HG03520 (cell line): ENCODE measurements at regions not wholly inside any gene's neighbourhood (a gene's known extent, or its start where the extent isn't known, plus 50 kb on each side); places are given as distances from the start of the nearest gene placed in this dataset.

Experiments used
- ATAC-seq: cut with Tn5 transposase; IDR thresholded peaks from one replicate; pipeline ENCODE4 v1.9.1; 2021; ENCODE audit warnings: mild to moderate bottlenecking, moderate library complexity; ENCODE audit not compliant: unreplicated experiment

DNA sequence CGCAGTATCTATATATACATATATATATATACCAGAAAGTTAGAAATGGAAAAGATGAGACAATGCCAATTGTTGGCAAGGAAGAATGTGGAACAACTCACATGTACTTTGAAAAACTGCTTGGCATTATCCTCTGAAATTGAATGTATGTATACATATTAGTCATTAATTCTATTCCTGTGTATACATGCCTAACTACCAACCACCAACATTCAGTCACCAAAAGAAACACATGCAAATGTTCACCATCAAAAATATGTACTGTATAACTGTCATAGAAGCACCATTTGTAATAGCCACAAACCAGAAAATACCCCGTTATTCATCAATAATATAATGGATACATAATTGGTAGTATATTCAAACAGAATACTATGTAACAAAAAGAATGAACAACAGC lies 330.2 kb upstream of the GRAMD2B start:
- ATAC-seq, result no peak

DNA sequence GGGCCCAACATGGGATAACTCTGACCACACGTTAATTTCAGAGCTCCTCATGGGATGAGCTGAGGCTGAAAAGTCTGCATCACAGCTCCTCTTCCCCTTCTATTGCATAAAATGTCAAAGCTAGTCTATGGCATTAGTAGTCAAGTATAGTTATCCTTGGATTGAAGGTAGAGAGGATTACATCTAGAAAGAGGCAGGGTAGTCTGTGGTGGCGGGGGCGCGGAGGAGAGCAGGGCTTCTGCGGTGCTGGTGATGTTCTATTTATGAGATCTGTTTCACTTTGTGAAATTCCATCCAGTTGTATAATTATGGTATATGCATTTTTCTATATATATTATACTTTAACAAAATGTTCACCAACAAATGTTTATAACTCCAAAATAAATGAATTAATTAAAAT lies 329.5 kb upstream of the GRAMD2B start:
- ATAC-seq, result no peak

DNA sequence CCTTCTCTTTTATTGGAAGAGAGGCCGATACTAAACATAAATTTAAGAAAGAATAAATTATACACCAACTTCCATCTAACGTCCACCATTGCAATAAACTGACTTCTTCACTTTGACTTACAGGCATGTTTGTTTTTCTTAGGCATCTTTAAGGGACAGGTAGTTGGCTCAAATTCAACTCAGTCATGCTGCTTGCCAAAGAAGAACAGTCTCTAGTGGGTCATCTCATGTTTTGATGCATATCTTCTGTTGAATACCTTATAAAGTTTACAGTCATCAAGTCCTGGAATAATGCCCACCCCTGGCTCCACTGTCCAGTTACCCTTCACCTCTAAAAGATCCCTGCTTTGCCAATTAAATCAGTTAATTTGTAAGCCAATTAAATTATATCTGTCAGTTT lies 328.2 kb upstream of the GRAMD2B start:
- no peak for ATAC-seq

DNA sequence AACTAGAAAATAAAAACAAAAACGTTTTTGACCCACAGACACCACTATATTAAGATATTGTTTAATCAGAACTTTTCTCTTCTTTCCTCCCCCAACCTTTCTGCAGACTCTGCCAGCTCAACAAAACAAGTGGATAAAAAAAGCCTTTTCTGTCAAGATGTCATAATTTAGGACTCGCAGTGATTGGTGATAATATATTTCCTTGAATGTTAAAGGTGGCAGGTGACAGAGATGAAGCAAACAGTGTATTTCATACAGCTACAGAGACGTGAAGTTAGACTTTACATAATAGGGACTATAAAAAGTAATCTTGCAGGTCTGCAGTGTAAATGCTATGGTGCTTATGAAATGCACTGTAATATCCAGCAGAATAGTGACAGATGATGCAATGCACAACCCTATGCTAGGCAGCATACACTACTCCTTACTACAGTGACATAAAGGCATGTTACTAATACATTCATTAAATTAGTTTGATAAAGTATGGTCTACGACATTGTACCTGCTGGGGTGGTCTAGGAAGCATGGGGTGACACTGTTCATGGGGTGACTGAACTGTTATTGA lies 326.7 kb upstream of the GRAMD2B start:
- no peak for ATAC-seq

DNA sequence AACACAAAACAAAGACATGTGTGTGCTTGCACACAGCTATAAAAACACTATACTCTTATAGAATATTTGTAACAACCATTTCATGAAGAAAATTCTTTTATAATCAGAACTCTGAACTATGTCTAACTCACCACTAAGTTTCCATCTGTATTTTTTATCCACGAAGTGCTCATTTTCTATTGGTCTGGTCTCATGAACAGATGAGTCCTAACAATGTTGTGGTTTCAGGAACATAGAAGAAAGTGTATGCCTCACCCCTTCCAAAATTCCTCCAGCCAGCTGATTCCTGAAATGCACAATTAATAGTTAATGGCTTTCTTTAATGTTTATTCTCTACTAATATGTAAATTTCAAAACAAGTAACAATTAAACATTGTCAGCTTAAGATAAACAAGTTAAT lies 325.3 kb upstream of the GRAMD2B start:
- ATAC-seq, result no peak

DNA sequence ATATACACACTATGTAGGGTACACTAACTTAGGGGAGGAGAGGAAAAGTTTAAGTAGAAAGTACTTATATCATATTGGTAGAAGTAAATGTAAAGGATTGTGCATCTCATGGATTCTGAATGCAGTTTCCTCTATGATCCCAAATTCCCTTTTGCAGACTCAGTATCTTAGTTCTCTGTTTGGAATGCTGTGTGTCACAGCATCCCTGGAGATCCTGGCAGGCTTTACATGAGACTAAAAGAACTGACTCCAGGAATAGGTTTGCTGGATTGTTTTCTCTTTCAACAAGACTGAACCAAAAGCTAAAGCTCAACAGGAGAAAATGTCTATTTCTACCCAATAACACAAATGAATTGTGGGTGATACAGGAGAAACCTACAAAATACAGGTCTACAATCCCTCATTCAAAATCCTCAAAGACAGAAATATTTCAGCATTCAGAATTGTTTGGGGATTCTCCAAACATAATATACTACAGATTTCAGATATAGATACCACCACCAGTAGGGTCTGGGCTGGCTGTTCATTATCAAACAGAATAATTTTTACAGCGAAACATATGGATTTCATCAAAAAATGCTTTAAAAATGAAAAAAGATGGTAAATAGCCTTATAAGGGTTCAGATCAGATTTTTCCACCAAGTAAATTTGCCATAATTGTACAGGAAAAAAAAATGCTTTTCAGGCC lies 324.7 kb upstream of the GRAMD2B start:
- ATAC-seq, result no peak

DNA sequence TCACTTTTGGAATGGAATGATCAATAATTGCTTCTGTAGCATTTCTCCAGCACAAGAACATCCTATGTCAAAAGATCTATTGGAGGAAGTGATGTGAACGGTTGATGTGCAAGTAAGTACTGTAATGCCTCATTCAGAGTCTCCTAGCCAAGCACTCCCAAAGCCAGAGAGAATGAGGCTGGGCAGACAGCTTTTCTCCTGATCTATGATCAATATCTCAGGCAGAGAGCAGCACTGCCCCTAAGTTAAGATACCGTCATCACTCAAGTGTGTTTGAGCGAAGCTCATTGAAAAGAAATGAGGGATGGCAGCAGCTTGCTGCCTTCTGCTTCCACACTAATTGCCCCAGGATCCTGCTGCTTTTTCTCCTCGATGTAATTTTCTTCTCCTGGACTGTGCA lies 324.1 kb upstream of the GRAMD2B start:
- ATAC-seq, result no peak

DNA sequence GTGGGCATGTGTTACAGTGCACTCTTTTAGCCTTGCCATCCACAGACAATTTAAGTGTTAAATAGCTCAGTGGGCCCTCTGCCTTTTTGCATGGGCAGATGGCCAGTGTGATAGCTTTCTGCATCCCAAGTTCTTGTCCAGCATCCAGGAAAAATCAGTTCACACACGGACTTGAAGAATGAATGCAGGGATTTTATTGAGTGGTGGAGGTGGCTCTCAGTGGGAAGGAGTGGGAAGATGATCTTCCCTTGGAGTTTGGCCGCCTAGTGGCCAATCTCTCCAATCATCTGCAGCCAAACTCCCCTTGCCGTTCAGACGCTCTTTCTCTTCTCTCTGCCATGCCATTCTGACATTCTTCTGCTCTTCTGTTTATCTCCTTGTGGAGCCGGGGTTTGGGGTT lies 322.4 kb upstream of the GRAMD2B start:
- no peak for ATAC-seq

DNA sequence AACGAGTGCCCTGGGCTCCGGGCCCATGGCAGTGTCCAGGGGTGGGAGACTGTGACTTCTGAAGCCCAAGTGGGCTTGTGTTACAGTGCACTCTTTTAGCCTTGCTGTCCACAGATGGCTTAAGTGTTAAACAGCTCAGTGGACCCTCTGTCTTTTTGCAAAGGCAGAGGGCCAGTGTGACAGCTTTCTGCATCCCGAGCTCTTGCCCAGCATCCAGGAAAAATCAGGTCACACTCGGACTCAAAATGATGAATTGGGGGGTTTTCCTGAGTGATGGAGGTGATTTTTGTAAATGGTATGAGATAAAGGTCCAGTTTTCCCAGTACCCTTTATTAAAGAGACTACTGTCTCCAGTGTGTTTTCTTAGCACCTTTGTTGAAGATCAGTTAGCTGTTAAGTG lies 321.3 kb upstream of the GRAMD2B start:
- ATAC-seq, result no peak

DNA sequence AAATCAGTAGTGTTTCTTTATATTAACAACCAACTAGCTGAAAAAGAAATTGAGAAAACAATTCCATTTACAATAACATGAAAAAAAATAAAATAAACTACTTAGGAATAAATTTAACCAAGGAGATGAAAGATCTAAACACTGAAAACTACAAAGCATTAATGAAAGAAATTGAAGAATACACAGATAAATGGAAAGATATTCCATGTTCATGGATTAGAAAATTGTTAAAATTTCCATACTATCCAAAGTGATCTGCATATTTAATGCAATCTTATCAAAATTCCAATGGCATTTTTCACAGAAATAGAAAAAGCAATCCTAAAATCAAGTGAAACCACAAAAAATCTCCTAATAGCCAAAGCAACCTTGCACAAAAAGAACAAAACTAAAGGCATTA lies 320.2 kb upstream of the GRAMD2B start:
- no peak for ATAC-seq

DNA sequence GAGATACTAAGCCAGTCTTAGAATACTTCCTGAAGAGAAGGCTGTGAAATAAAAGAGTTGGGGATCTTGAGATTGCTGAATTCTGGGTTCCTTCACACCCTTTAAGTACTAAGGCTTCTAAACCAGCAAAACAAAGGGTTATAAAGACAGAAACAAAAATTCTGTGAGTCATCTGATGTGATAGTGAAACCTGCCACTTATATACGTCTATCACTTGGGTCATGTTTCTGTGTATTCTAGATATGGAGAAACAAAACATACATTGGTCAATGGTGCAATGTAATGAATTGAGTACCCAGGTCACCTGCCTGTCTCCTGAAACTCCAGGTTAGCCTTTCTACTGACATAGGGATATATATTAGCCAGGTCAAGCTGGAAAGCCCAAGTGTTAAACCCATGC lies 319.3 kb upstream of the GRAMD2B start:
- ATAC-seq, result peak; percentile 53

DNA sequence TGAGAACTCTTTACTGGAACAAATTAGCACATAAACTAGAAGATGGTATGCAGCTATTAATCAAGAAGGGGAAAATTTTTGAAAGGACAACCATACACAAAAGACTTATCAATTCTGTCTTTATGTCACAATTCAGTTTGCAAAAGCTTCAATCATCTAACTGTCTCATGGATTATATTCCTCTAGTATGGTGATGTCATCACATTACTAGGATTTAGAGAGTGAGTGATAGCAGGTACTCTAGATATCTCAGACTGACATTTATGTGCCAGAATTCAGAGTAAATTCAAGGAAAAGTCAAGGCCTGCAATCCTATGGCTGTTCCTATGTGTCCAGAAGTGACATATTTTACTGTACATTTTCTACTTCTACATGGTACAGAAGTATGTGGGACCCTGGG lies 318.9 kb upstream of the GRAMD2B start:
- no peak for ATAC-seq

DNA sequence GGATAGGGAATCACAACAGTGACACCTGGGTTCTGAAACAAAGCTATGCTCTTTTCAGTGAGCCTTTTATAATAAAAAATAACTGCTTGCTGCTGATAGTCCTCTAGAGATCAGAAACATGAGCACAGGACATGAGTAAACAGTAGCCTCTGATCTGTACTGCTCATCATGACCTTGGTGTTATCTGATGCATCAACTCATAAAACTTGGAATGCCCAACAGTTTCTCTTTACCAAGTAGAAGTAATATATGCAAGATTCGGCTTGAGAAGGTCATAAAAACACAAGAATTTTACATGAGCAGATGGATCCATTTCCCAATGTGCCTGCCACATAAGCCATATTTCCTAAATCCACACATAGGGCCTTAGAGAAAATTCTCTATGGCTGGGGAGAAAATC lies 318.3 kb upstream of the GRAMD2B start:
- no peak for ATAC-seq

DNA sequence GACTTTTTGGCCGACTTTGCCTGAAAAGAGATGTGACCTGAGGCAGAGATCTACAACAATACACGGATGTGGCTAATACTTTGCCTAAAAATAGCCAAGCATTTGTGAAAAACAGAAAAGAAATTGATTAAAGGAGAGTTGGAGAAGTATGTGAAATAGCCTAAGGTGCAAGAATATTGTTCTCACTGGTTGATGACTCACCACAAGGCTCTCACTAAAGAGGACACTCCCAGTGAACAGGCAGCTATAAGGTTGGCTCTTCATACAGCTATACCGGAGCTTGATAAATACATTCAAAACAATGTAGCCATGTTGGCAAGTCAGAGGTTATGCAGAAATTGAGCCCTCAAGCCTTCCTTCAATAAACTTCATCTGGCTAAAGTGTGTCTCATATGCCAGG lies 317.2 kb upstream of the GRAMD2B start:
- ATAC-seq, result no peak

DNA sequence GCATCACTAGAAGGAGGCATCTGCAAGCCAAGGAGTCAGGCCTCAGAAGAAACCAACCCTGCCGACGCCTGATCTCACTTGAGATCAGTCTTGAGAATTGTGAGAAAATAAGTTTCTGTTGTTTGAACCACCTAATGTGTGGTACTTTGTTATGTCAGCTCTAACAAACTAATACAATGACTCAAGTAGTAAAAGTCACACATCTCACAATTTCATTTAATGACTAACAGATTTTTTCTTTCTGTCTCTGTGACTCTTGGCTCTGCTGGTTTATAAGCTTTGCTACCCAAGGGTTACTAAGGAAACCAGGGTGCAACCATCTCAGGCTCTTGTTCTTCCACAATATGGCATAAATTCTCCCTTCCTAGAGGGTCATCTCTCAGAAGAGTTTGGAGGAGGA lies 315.8 kb upstream of the GRAMD2B start:
- no peak for ATAC-seq

DNA sequence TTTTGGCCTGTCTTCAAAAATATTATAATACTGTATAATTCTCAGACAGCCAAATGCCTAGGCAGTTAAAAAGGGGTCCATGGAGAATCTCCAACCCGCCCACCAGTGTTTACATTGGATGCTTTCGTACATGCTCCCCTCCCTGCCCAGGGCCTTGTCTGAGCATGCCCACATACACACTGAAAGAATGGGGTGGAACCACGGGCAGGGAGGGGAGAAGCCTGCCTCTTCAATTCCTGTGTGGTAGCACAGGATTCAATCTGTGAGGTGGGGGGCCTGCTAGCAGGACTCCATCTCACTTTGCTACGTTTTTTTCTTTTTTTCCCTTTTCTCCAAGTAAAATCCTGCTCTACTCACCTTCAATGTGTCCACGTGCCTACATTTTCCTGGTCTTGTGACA lies 314.7 kb upstream of the GRAMD2B start:
- no peak for ATAC-seq

DNA sequence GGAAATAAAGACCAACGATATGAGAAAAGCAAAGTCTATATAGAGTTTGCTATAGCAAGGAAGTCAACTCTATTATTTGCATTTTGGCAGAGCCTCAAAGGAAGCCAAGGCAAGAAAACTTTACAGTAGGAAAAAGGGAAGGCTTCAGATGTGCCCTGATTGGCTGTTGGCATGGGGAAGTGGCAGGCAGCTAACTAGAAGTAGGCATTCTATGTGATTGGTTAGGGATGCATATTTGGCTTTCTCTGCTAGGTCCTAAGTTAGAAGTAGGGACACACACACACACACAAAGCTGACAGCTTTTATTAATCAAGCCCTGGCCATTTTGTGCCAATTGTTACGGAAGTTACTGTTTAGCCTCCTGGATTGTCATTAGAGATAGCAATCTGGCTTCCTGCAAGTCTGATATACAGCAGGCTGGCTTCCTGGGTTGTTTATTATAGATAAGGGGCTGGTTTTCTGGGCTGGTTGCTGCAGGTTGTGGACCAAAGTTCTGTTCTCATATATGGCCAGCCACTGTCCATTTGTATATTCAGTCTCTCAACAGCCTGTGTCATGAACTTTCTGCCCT lies 308.1 kb upstream of the GRAMD2B start:
- no peak for ATAC-seq

DNA sequence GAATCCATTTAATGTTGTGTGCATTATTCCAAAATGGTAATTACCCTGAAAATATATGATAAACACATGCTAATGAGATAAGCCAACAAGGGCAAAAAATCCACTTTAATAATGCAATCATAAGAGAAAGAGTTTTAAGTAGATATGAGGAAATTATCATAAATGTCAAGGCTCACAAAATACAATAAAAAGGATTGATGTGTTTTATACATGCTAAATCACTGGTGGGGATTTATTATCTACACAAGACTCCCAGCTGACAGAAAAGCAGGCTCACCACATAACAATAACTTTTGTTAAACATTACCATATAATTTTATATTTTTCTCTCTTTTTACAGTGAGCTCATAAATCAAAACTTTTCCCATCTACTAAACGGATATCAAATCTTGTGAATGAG lies 306.2 kb upstream of the GRAMD2B start:
- no peak for ATAC-seq

DNA sequence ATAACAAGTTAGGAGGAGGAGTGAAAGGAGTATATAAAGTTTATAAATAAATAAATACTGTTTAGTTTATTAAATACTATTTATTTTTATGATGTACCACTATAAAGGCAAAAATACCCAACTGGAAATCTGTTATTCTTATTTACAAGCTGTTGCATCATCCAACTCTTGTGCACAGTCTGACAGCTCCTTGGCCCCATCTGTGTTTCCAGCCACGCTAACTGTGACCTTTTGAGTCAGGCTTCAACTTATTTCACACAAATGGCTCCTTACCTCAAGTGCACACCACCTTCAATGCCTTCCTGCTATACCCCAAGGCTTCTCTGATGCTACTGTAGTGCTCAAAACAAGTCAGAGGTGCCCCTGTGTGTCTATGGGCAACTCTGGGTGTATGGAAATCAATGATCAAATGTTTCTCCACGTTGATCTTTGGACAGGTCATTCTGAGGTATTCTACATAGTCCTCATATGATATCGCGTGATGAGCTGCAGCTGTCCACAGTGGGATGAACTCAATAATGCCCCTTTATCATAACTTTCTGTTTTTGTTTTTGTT lies 303.2 kb upstream of the GRAMD2B start:
- no peak for ATAC-seq

DNA sequence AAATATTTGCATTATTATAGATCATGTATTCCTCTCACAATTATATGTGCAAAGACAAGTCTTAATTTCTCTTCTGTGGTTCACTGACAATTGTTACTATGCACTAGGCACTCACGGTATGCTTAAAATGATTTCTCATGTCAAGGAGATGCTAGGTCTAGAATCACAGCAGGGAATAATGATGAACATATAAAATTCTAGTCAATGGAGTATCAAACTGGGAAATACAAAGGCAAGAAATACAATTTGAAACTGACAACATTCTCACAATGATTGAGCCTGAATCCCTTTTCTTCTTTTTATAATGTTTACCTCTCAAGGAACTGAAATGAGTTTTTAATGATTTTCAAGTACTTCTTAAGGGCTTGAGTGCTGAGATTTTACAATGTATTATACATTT lies 302.3 kb upstream of the GRAMD2B start:
- no peak for ATAC-seq

DNA sequence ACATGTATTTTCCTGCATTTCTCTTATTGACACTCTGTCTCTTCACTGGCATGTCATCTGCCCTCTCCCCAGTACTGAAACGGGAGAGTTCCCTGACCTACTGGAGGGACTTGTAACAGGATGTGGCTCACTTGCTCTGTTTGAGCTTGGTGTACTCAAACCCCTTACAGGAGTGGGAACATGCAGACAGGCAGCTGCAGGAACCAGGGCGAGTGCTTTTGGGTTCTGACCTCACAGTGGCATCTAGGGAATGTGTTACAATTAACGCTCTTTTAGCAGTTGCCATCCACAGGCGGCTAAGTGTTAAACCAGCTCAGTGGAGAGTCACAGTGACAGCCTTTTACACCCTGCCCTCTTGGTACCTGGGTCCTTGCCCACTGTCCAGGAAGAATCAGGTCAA lies 300.3 kb upstream of the GRAMD2B start:
- no peak for ATAC-seq

DNA sequence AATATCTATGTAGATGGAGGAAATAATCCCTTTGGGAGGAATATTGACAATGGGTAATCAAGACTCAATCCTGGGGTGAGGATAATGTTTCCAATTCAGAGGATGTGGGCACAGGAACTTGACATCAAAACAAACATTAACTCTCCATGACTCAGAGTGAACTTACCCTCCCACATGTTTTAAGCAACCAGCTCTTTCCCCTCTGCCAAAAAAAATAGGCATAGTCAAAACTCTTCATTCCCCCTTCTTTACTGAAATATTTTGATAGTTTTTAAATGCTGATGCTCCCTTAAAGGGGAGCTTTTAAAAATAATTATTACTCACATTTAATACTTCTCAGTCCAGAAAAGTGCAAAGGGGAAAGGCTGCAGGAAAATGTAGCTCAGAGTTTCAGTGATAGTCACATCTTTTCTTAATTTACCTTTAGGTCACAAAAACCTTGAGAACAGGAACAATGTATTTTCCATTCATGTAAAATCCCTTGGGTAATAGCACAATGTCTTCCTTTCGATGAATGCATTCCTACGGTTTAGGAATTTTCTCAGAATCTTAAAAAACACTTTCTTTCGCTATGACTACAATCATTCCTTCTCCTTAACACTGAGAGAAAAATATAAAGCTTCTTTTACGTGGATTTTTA lies 298.4 kb upstream of the GRAMD2B start:
- ATAC-seq, result no peak
